Chondrocyte (in vitro differentiated cells): ENCODE measurements at regions not wholly inside any gene's neighbourhood (a gene's known extent, or its start where the extent isn't known, plus 50 kb on each side); places are given as distances from the start of the nearest gene placed in this dataset.

Experiments
- DNase-seq: peaks from one replicate; pipeline ENCODE4 v3.0.0; 2021; ENCODE audit warnings: mixed read lengths, low spot score
- H3K27ac Mint-ChIP-seq: one replicate; pipeline ENCODE4 v1.8.0; 2021; ENCODE audit warnings: mild to moderate bottlenecking, moderate library complexity, mixed read lengths; ENCODE audit not compliant: unreplicated experiment
- H3K27me3 Mint-ChIP-seq: 2 replicates; pipeline ENCODE4 v1.8.0; 2021; ENCODE audit warnings: low read depth, mixed read lengths
- H3K36me3 Mint-ChIP-seq: 2 replicates; pipeline ENCODE4 v1.8.0; 2021; ENCODE audit warnings: low read depth, mixed read lengths
- H3K4me1 Mint-ChIP-seq: 2 replicates; pipeline ENCODE4 v1.8.0; 2021; ENCODE audit warnings: low read depth, mild to moderate bottlenecking, mixed read lengths
- H3K4me3 Mint-ChIP-seq: one replicate; pipeline ENCODE4 v1.8.0; 2021; ENCODE audit warnings: mild to moderate bottlenecking, moderate library complexity, mixed read lengths; ENCODE audit not compliant: unreplicated experiment
- H3K9me3 Mint-ChIP-seq: 2 replicates; pipeline ENCODE4 v1.8.0; 2021; ENCODE audit warnings: low read depth, mixed read lengths
- CTCF ChIP-seq: fragments of 200-600 bp; sonication (generic); IDR thresholded peaks from 2 replicates; pipeline ENCODE4 v1.5.0; 2021; ENCODE audit warnings: antibody characterized with exemption, mild to moderate bottlenecking, moderate library complexity

DNA sequence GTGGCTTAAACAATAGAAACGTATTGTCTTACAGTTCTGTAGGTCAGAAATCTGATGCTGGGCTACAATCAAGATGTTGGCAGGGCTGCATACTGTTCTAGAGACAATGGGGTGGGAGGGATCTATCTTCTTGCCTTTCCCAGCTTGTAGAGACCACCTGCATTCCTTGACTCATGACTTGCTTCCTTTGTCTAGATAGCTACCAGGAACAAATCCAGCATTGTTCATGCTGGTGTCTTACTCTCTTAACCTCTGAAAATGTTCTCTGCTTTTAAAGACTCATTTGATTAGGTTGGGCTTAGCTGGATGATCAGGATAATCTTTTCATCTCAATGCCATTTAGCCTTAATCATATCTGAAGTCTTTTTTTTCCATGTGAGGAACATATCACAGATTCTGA, 169.0 kb downstream of the ZNF330 start:
- Mint-ChIP-seq H3K27me3 (no peaks in the 10 kb centered on the region), H3K4me3 (no peak overlapping the region), H3K9me3 (no peaks in the 10 kb centered on the region), H3K4me1 (peaks cover 4% of the 10 kb centered on the region), H3K36me3 (no peaks in the 10 kb centered on the region), H3K27ac (no peak overlapping the region)
- no peak for DNase-seq
- no peak for TF ChIP-seq CTCF

DNA sequence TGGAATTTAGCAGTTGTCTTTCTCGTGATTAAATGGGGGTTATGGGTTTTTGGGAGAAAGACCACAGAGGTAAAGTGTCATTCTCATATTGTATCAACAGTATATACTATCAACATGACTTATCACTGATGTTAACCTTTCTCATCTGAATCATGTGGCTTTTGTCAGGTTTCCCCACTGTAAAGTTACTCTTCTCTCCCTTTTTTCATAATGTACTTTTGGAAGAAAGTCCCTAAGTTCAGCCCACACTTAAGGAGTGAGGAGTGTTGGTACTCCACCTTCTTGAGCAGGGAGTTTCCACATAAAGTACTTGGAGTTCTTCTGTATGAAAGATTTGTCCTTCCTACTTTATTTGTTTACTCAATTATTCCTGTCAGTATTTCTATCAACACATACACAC, 169.9 kb downstream of the ZNF330 start:
- Mint-ChIP-seq H3K36me3 (no peaks in the 10 kb centered on the region), H3K4me1 (peaks cover 7% of the 10 kb centered on the region), H3K4me3 (no peak overlapping the region), H3K27me3 (no peaks in the 10 kb centered on the region), H3K27ac (no peak overlapping the region), H3K9me3 (no peaks in the 10 kb centered on the region)
- TF ChIP-seq CTCF: no peak
- no peak for DNase-seq

- TF ChIP-seq CTCF: no peak
- Mint-ChIP-seq H3K9me3 (no peaks in the 10 kb centered on the region), H3K27me3 (no peaks in the 10 kb centered on the region), H3K36me3 (no peaks in the 10 kb centered on the region), H3K27ac (no peak overlapping the region), H3K4me1 (peaks cover 11% of the 10 kb centered on the region), H3K4me3 (no peak overlapping the region)
- no peak for DNase-seq
Observed at GRCh38 chr4:141391293-141391692, 170.6 kb downstream of the ZNF330 start.

- no peak overlapping the region for H3K4me3 Mint-ChIP-seq
- H3K36me3 Mint-ChIP-seq: no peaks in the 10 kb centered on the region
- H3K4me1 Mint-ChIP-seq: peaks cover 16% of the 10 kb centered on the region
- no peak for TF ChIP-seq CTCF
- H3K9me3 Mint-ChIP-seq: no peaks in the 10 kb centered on the region
- DNase-seq: no peak
- no peak overlapping the region for H3K27ac Mint-ChIP-seq
- H3K27me3 Mint-ChIP-seq: no peaks in the 10 kb centered on the region
Observed at GRCh38 chr4:141391771-141392170, 171.1 kb downstream of the ZNF330 start.

DNA sequence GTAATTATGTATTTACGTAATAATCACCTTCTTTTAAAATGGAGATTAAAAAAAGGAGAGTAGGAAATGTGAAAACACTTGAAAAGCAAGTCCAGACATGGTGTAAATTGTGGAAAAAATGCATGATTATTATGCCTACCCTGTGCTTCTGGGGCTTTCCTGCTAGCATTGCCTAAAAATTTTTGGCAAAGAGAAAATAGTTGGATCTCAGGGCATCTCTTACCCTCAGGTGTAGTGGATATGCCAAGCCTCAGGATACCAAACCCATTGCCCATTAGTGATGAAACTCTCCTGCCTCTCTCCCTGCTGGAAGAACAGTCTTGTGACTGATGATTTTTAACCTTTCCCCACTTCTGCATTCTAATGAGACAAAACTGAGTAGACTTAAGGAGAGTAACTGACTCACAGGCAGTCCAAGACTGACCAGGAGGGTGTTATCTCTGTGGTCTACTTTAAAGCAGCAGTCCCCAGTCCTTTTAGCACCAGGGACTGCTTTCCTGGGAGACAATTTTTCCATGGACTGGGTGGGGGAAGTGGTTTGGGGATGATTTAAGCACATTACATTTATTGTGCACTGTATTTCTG, 174.6 kb downstream of the ZNF330 start:
- H3K9me3 Mint-ChIP-seq: no peaks in the 10 kb centered on the region
- H3K27ac Mint-ChIP-seq: no peak overlapping the region
- no peak for TF ChIP-seq CTCF
- no peaks in the 10 kb centered on the region for H3K36me3 Mint-ChIP-seq
- no peak for DNase-seq
- H3K27me3 Mint-ChIP-seq: no peaks in the 10 kb centered on the region
- peaks cover 22% of the 10 kb centered on the region for H3K4me1 Mint-ChIP-seq
- H3K4me3 Mint-ChIP-seq: no peak overlapping the region
